GM12878 (cell line): ENCODE measurements at regions not wholly inside any gene's neighbourhood (a gene's known extent, or its start where the extent isn't known, plus 50 kb on each side); places are given as distances from the start of the nearest gene placed in this dataset.
"Not testable (repeated sequence)": the region's sequence is repeated elsewhere in the genome, so short reads cannot be mapped to it uniquely, and the experiment has no call there.

ENCODE experiments used
- ATAC-seq: fragments of 200-7000 bp; cut with Tn5 transposase; 3 replicates; pipeline ENCODE4 v1.9.1; 2020; ENCODE audit warnings: mild to moderate bottlenecking, moderate library complexity
- BruUV-seq: library from RNA; stranded (reverse); fragments of 400-500 nt; replicated peaks from 2 replicates; lab custom pipeline; 2021; lab: Mats Ljungman, UMichigan
- CTCF ChIA-PET: fragments of 300-600 bp; sonication (Branson Sonifier 250); formaldehyde crosslinking; extraction: SDS; loops from one replicate; lab custom pipeline; 2021; ENCODE audit warnings: inconsistent platforms; lab: Yijun Ruan, JAX
- POLR2A ChIA-PET: fragments of 350-600 bp; formaldehyde crosslinking; extraction: SDS; loops from one replicate; lab custom pipeline; 2021; ENCODE audit warnings: inconsistent platforms; lab: Charles Lee
- RAD21 ChIA-PET: fragments of 300-600 bp; sonication (Branson Sonifier 250); formaldehyde crosslinking; loops from one replicate; lab custom pipeline; 2023; ENCODE audit warnings: antibody characterized with exemption; ENCODE audit not compliant: unreplicated experiment; lab: Charles Lee
- SMC1A ChIA-PET: fragments of 300-600 bp; sonication (Branson Sonifier 250); formaldehyde crosslinking; loops from one replicate; lab custom pipeline; 2023; ENCODE audit not compliant: unreplicated experiment, uncharacterized antibody; lab: Charles Lee
- DNase-seq: peaks from one replicate; pipeline ENCODE4 v3.0.0-alpha.2; 2011; ENCODE audit warnings: low read depth, low spot score
- FAIRE-seq: peaks from 3 replicates; lab custom pipeline; 2011; peaks lifted over from hg19 to GRCh38; lab: Jason Lieb, UNC
- H2AFZ ChIP-seq: 2 replicates; pipeline ENCODE4 v1.6.0; 2011; ENCODE audit warnings: low read depth, low read length, control low read depth; ENCODE audit not compliant: control insufficient read depth
- H3K27ac ChIP-seq: 2 replicates; pipeline ENCODE4 v1.5.1; 2011; ENCODE audit warnings: control low read depth; ENCODE audit not compliant: control insufficient read depth, insufficient read depth
- H3K27me3 ChIP-seq, 2 experiments: replicated peaks in 1 of 2; 2 replicates each; pipeline versions ENCODE4 v1.6.0 to v1.6.1; 2011; ENCODE audit warnings: low read length in 1 of 2; ENCODE audit not compliant: control insufficient read depth in 2 of 2, insufficient read depth in 2 of 2
- H3K36me3 ChIP-seq, 2 experiments: 2 replicates each; pipeline ENCODE4 v1.5.1; 2011; ENCODE audit warnings: low read length in 1 of 2; ENCODE audit not compliant: control insufficient read depth in 2 of 2, insufficient read depth in 2 of 2
- H3K4me1 ChIP-seq: 2 replicates; pipeline ENCODE4 v1.6.1; 2011; ENCODE audit warnings: mild to moderate bottlenecking, low read length, moderate library complexity, mixed read lengths; ENCODE audit not compliant: control insufficient read depth, insufficient read depth
- H3K4me2 ChIP-seq: 2 replicates; pipeline ENCODE4 v1.6.0; 2011; ENCODE audit warnings: control low read depth; ENCODE audit not compliant: control insufficient read depth, insufficient read depth
- H3K4me3 ChIP-seq: fragments of 200-600 bp; sonication (generic); 2 replicates; pipeline ENCODE4 v1.5.1; 2016
- H3K79me2 ChIP-seq: 2 replicates; pipeline ENCODE4 v1.6.0; 2011; ENCODE audit warnings: low read length; ENCODE audit not compliant: control insufficient read depth, insufficient read depth
- H3K9ac ChIP-seq: 2 replicates; pipeline ENCODE4 v1.8.0; 2011; ENCODE audit warnings: low read length, control low read depth, mixed read lengths; ENCODE audit not compliant: control insufficient read depth, insufficient read depth
- H3K9me3 ChIP-seq: replicated peaks from 3 replicates; pipeline ENCODE4 v1.5.1; 2011; ENCODE audit warnings: mild to moderate bottlenecking, low read length; ENCODE audit not compliant: control insufficient read depth, insufficient read depth
- H4K20me1 ChIP-seq: 2 replicates; pipeline ENCODE4 v1.6.0; 2011; ENCODE audit not compliant: control insufficient read depth, insufficient read depth
- WGBS: methylation state at CpG from one replicate; pipeline ENCODE4 v1.1.6; 2016; ENCODE audit warnings: low lambda C conversion rate; ENCODE audit not compliant: insufficient replicate concordance, insufficient coverage; ENCODE audit errors: missing lambda C conversion rate; 5-methylcytosine and 5-hydroxymethylcytosine counted together
- in situ Hi-C: fragments of 300-500 bp; cut with MboI; formaldehyde crosslinking; loops from 9 replicates; pipeline ENCODE4 v1.14.3; 2018; ENCODE audit warnings: mixed read lengths
- intact Hi-C: fragments of 100-400 bp; cut with micrococcal nuclease; formaldehyde crosslinking; loops from one replicate; pipeline ENCODE4 v1.14.2; 2022; ENCODE audit not compliant: unreplicated experiment

GRCh38 chr15:84477550-84477949 lies 123.3 kb upstream of the ZSCAN2 start:
- intact Hi-C loops, H3K4me2 ChIP-seq, H3K27me3 ChIP-seq, H2AFZ ChIP-seq, H4K20me1 ChIP-seq, DNase-seq, CTCF ChIA-PET, H3K27ac ChIP-seq, FAIRE-seq, H3K4me1 ChIP-seq, RAD21 ChIA-PET, in situ Hi-C loops, H3K4me3 ChIP-seq, H3K9ac ChIP-seq, SMC1A ChIA-PET, POLR2A ChIA-PET, H3K9me3 ChIP-seq, H3K79me2 ChIP-seq, BruUV-seq, H3K36me3 ChIP-seq: not testable (repeated sequence)
- peak; percentile 97 for ATAC-seq
- no CpG with 5 or more reads among the region's 8 CpGs for WGBS

GRCh38 chr15:84480174-84480681 lies 120.6 kb upstream of the ZSCAN2 start:
- FAIRE-seq, H3K4me2 ChIP-seq, CTCF ChIA-PET, H3K27ac ChIP-seq, DNase-seq, H3K36me3 ChIP-seq, SMC1A ChIA-PET, H2AFZ ChIP-seq, RAD21 ChIA-PET, H3K4me1 ChIP-seq, H3K9ac ChIP-seq, BruUV-seq, intact Hi-C loops, H3K9me3 ChIP-seq, H3K27me3 ChIP-seq, H3K4me3 ChIP-seq, H3K79me2 ChIP-seq, H4K20me1 ChIP-seq, POLR2A ChIA-PET, in situ Hi-C loops: not testable (repeated sequence)
- peak; percentile 42 for ATAC-seq
- no CpG with 5 or more reads among the region's 7 CpGs for WGBS

GRCh38 chr15:84483859-84484258 lies 117.0 kb upstream of the ZSCAN2 start:
- H3K27ac ChIP-seq, FAIRE-seq, H3K4me1 ChIP-seq, CTCF ChIA-PET, in situ Hi-C loops, H3K4me3 ChIP-seq, H3K9me3 ChIP-seq, intact Hi-C loops, H3K79me2 ChIP-seq, H3K27me3 ChIP-seq, H2AFZ ChIP-seq, ATAC-seq, POLR2A ChIA-PET, RAD21 ChIA-PET, H3K36me3 ChIP-seq, BruUV-seq, SMC1A ChIA-PET, H3K4me2 ChIP-seq, H4K20me1 ChIP-seq, H3K9ac ChIP-seq, DNase-seq: not testable (repeated sequence)
- 65% methylated on average over 2 of the region's 9 CpGs for WGBS

GRCh38 chr15:84500165-84500889 lies 100.5 kb upstream of the ZSCAN2 start:
- H2AFZ ChIP-seq, H3K9me3 ChIP-seq, H3K4me2 ChIP-seq, RAD21 ChIA-PET, BruUV-seq, ATAC-seq, H3K4me3 ChIP-seq, SMC1A ChIA-PET, H3K36me3 ChIP-seq, intact Hi-C loops, CTCF ChIA-PET, H4K20me1 ChIP-seq, H3K9ac ChIP-seq, DNase-seq, FAIRE-seq, H3K79me2 ChIP-seq, H3K27ac ChIP-seq, in situ Hi-C loops, H3K4me1 ChIP-seq, POLR2A ChIA-PET, H3K27me3 ChIP-seq: not testable (repeated sequence)
- WGBS, result 0% methylated on average over 5 of the region's 60 CpGs
